ENCODE measurements at regions not wholly inside any gene's neighbourhood (a gene's known extent, or its start where the extent isn't known, plus 50 kb on each side); places are given as distances from the start of the nearest gene placed in this dataset.
"Not testable (repeated sequence)": the region's sequence is repeated elsewhere in the genome, so short reads cannot be mapped to it uniquely, and the experiment has no call there.

GRCh38 chr1:115452600-115453329 is 114.7 kb upstream of the NGF start:
- DNase-seq, result no peak

- DNase-seq, result no peak
These were observed 112.5 kb upstream of the NGF start for GRCh38 chr1:115450501-115451040.

- no peak for DNase-seq
These were observed 110.4 kb upstream of the NGF start for GRCh38 chr1:115448282-115449044.

GRCh38 chr1:115447672-115448071 is 109.6 kb upstream of the NGF start:
- DNase-seq, result no peak

GRCh38 chr1:115445090-115445489 is 107.0 kb upstream of the NGF start:
- DNase-seq, result no peak

DNA sequence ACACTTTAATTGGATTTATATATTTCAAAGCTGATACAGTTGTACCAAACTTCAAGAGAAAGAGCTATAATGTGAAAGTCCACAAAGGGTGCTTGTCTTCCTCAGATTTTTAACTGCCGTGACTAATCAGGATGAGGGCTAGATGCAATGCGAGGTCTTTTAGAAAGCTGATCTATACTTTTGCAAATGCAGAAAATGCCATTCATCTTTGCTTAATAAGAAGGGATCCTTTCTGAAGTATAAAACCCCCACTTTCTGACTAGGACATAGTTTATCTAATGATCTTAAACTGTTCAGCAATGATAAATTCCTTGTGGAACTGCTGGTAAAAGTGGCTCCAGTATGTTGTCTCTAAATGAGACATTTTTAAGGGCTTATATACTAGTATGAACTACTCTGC is 102.7 kb upstream of the NGF start:
- DNase-seq, result no peak

GRCh38 chr1:115439520-115439919 is 101.5 kb upstream of the NGF start:
- DNase-seq, result not testable (repeated sequence)

DNA sequence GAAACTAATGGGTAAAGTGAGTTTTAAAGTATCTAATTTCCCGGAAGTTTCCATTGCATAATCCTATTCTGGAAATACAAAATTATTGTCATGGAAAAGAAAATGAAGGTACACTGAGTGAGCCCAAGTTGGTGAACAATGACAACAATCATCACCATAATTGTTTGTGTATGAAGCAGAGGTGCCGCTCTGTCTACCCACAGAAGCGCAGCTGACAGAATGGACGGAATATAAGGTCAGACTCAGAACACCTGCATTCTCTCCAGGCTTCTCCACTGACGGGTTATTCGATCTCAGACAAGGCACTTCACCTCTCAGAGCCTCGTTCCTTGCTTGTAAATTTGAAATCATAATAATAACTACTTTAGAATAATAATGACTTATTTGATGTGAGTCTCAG is 99.1 kb upstream of the NGF start:
- no peak for DNase-seq

DNA sequence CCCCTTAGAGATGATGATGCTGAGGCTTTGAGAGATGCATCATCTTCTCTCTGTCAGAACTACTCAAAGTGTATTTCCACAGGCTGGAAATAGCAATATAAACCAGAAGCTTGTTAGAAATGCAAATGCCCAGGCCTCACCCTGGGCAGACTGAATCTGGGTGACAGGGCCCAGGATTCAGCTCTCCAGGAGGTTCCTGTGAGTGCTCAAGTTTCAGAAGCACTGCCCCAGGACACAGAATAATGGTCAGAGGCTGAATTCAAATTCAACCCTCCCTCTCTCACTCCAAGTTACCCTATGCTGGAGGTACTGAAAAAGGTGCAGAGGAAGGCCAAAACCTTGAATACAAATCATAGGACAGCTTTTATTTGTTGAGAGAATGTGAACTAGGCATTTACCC is 98.5 kb upstream of the NGF start:
- no peak for DNase-seq

DNA sequence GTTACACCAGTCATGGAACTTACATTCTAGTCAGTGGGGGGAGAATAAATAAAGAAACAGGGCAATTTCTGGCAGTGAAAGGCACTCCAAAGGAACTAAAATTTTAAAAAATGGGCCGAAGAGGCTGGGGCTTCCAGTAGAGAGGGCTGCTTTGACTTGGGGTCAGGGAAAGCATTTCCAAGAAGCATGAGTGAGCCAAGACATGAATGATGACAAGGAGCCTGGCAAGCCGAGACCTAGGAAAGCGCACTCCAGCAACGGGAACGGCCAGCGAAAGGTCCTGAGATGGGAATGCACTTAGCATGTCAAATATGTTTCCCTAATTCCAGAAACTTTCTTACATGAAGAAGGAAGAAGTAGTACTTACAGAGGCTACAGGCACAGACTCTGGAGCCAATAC is 95.4 kb upstream of the NGF start:
- no peak for DNase-seq

GRCh38 chr1:115432061-115432460 is 94.0 kb upstream of the NGF start:
- DNase-seq, result no peak

GRCh38 chr1:115430441-115431158 is 92.6 kb upstream of the NGF start:
- no peak for DNase-seq

- DNase-seq, result no peak
These were observed 91.8 kb upstream of the NGF start for GRCh38 chr1:115429884-115430283.

DNA sequence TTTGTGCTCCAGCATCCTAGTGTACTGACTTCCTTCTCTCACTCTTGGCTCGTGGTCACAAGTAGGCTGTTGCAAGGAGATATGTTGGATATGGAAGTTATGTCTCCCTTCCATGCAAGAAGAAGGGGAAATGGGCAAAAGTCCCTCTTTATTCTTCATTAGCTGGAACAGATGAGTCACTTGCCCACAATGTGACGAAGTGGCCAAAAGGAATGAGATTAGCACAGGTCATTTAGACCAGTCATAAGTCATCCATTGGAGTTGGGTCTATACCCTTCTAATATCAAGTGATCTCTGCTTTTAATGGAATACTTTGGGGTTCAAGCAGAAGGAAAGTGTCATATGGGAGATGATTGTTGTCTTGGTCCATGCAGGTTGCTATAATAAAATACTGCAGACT is 91.2 kb upstream of the NGF start:
- no peak for DNase-seq

GRCh38 chr1:115428676-115429075 is 90.6 kb upstream of the NGF start:
- no peak for DNase-seq

- DNase-seq, result no peak
These were observed 90.2 kb upstream of the NGF start for GRCh38 chr1:115428256-115428655.

DNA sequence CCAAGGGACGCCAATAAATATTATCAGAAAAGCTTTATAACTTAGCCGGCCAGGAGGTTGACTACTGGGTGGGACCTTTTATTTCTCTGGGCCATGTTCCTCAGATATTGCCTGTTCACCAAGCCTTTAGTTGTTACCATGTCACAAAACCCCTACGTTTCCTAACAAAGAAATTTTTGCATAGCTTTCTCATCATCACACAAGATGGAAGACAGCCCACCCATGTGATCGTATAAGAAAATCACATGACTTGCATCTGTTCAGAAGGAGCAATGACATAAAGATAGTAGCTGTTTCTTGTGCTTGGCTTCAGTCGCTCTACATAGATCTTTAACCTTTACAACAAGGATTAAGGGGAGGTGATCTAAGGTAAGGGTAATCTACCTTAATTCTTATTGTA is 88.9 kb upstream of the NGF start:
- DNase-seq, result no peak

DNA sequence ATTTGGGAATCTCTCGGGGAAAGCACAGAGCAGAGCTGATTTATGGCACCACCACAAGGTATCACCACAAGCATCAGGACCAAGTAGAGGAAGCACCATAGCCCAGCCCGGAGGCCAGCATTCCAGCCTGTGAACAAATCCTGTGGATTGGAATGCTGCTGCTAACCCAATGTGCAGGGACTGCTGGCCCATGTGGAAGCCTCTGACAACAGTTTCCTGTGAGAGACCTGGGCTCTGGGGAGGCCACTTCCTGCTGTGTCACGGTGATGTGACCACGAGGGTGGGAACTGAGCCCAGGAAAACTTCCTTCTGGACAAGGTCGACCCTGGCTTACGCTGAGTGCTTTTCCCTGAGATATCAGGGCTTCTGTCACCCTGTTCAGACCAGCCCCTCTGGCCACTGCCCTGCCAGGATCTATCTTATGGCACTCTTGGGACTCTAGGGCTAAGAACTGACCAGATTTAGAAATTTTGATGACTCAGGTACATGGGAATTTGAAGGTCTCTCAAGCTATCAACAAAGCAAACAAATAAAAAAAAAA is 88.3 kb upstream of the NGF start:
- DNase-seq, result no peak

GRCh38 chr1:115425442-115425841 is 87.4 kb upstream of the NGF start:
- no peak for DNase-seq

- no peak for DNase-seq
These were observed 85.7 kb upstream of the NGF start for GRCh38 chr1:115423776-115424175.

DNA sequence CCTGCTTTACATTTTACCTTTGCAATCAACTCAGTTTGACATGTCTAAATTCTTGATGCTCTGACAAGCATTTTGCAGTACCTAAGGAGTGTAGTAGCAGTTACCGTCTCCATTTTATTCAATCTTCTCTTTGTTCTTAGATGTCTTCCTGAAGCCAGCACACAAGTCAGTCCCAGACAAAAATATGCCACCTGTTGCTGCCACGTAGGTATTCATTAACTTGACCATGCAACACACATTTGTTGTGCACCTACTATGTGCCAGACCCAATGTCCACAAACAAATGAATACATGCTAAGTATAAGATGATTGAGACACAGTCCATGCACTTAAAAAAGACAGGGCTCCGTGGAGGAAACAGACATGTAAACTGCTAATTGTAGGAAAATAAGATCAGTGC is 81.5 kb upstream of the NGF start:
- DNase-seq, result no peak

GRCh38 chr1:115413621-115414020 is 75.6 kb upstream of the NGF start:
- DNase-seq, result no peak

DNA sequence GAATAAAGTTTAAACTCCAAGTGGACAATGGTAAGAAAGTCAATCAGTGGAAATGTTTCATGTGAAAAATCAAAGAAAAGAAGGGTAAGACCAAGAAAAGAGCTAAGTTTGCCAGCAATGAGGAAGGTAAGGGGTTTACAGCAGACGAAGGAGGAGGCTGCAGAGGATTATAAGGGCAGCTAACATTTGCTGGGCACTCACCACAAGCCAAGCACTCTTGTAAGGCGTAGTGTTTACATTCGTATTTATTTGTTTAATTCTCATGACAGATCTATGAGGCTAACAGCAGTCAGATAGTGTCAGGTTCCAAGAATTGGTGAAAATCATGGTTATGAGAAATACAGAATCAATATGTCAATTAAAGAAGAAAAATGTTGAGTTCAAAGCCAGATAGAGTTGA is 75.2 kb upstream of the NGF start:
- no peak for DNase-seq
